HepG2 (cell line): ENCODE measurements at regions not wholly inside any gene's neighbourhood (a gene's known extent, or its start where the extent isn't known, plus 50 kb on each side); places are given as distances from the start of the nearest gene placed in this dataset.
A peak's percentile ranks its signal among the peaks of the same experiment; 100 is the strongest.

Experiments
- ATAC-seq: fragments of 200-7000 bp; cut with Tn5 transposase; 3 replicates; pipeline ENCODE4 v1.9.1; 2020; ENCODE audit warnings: mild to moderate bottlenecking, moderate library complexity
- BruUV-seq: library from RNA; stranded (reverse); fragments of 400-500 nt; replicated peaks from 2 replicates; lab custom pipeline; 2021; lab: Mats Ljungman, UMichigan
- CTCF ChIA-PET: fragments of 300-600 bp; formaldehyde crosslinking; extraction: SDS; loops from one replicate; lab custom pipeline; 2021; ENCODE audit warnings: low total read pairs, inconsistent platforms, low intra/inter-chr PET ratio; lab: Yijun Ruan, JAX
- POLR2A ChIA-PET: fragments of 350-600 bp; sonication (Branson Sonifier 250); formaldehyde crosslinking; loops from one replicate; lab custom pipeline; 2020; ENCODE audit warnings: antibody characterized with exemption, inconsistent platforms; lab: Yijun Ruan, JAX
- DNase-seq: peaks from one replicate; pipeline ENCODE4 v3.0.0-alpha.2; 2015; ENCODE audit warnings: low spot score
- FAIRE-seq: peaks from 3 replicates; lab custom pipeline; 2011; peaks lifted over from hg19 to GRCh38; lab: Jason Lieb, UNC
- H2AFZ ChIP-seq: one replicate; pipeline ENCODE4 v1.6.1; 2011; ENCODE audit warnings: low read length, inconsistent platforms
- H3K27ac ChIP-seq: fragments of 300-600 bp; 3 replicates; pipeline ENCODE4 v1.8.0; 2011; ENCODE audit warnings: mixed run types, mild to moderate bottlenecking, mixed read lengths, low read length, inconsistent platforms; ENCODE audit not compliant: insufficient read depth; ENCODE audit errors: extremely low read length
- H3K27me3 ChIP-seq, 2 experiments: fragments of 200-600 bp in 1 of 2; 2 replicates in 1 of 2; 3 replicates in 1 of 2; pipeline versions ENCODE4 v1.6.0 to v1.8.0; 2011; ENCODE audit warnings: low read length in 2 of 2, mild to moderate bottlenecking in 2 of 2, moderate library complexity in 2 of 2, inconsistent platforms in 1 of 2; ENCODE audit not compliant: insufficient read depth in 2 of 2, control insufficient read depth in 1 of 2
- H3K36me3 ChIP-seq, 2 experiments: fragments of 200-600 bp in 1 of 2; replicated peaks in 1 of 2; 2 replicates in 1 of 2; 3 replicates in 1 of 2; pipeline versions ENCODE4 v1.5.1 to v1.8.0; 2011; ENCODE audit warnings: low read length in 2 of 2, inconsistent platforms in 1 of 2; ENCODE audit not compliant: insufficient read depth in 2 of 2, control insufficient read depth in 1 of 2
- H3K4me1 ChIP-seq: 2 replicates; pipeline ENCODE4 v1.5.1; 2012; ENCODE audit warnings: low read length, inconsistent platforms; ENCODE audit not compliant: insufficient read depth
- H3K4me2 ChIP-seq: 2 replicates; pipeline ENCODE4 v1.6.0; 2011; ENCODE audit warnings: low read depth, low read length, inconsistent platforms
- H3K4me3 ChIP-seq, 3 experiments: fragments of 200-600 bp in 1 of 3; sonication (generic), shearing (Covaris generic) in 1 of 3; replicated peaks in 1 of 3; 2 replicates each; pipeline ENCODE4 v1.5.1; 2011 to 2016; ENCODE audit warnings: low read length in 3 of 3, inconsistent platforms in 2 of 3, low read depth in 2 of 3, mild to moderate bottlenecking in 2 of 3, control low read depth in 1 of 3, mixed read lengths in 1 of 3; ENCODE audit not compliant: insufficient read depth in 1 of 3
- H3K79me2 ChIP-seq: one replicate; pipeline ENCODE4 v1.6.1; 2011; ENCODE audit warnings: low read length, inconsistent platforms; ENCODE audit not compliant: insufficient read depth
- H3K9ac ChIP-seq: 2 replicates; pipeline ENCODE4 v1.6.0; 2011; ENCODE audit warnings: mild to moderate bottlenecking, low read depth, low read length, inconsistent platforms; ENCODE audit not compliant: insufficient read depth
- H3K9me3 ChIP-seq: 2 replicates; pipeline ENCODE4 v1.5.1; 2012; ENCODE audit warnings: mild to moderate bottlenecking, low read length
- H4K20me1 ChIP-seq: 2 replicates; pipeline ENCODE4 v1.6.0; 2011; ENCODE audit warnings: inconsistent platforms, mild to moderate bottlenecking, low read length, moderate library complexity; ENCODE audit not compliant: insufficient read depth
- GATAD1 ChIP-seq: IDR thresholded peaks from 2 replicates; pipeline ENCODE4 v1.6.1; 2016; ENCODE audit warnings: missing genetic modification reagents, missing compliant biosample characterization
- HES4 ChIP-seq: sonication (generic); formaldehyde crosslinking; IDR thresholded peaks from 2 replicates; pipeline ENCODE4 v1.9.0; 2021; ENCODE audit warnings: mild to moderate bottlenecking, missing genetic modification reagents, borderline replicate concordance
- ISX ChIP-seq: sonication (generic); formaldehyde crosslinking; conservative IDR thresholded peaks from 2 replicates; pipeline ENCODE4 v1.5.0; 2020; ENCODE audit warnings: missing genetic modification reagents
- MYPOP ChIP-seq: sonication (generic); formaldehyde crosslinking; IDR thresholded peaks from 2 replicates; pipeline ENCODE4 v1.8.1; 2023; ENCODE audit warnings: mild to moderate bottlenecking, moderate library complexity, missing genetic modification reagents
- NR0B2 ChIP-seq: sonication (generic); formaldehyde crosslinking; IDR thresholded peaks from 2 replicates; pipeline ENCODE4 v1.4.0; 2020; ENCODE audit warnings: mild to moderate bottlenecking, missing genetic modification reagents
- SIN3A ChIP-seq: IDR thresholded peaks from 2 replicates; pipeline ENCODE4 v1.6.1; 2011; ENCODE audit warnings: low read depth, mild to moderate bottlenecking, control low read depth, low read length, borderline replicate concordance
- TEAD2 ChIP-seq: sonication (generic); formaldehyde crosslinking; IDR thresholded peaks from 2 replicates; pipeline ENCODE4 v1.9.0; 2021; ENCODE audit warnings: missing genetic modification reagents
- TERF1 ChIP-seq: sonication (generic); formaldehyde crosslinking; IDR thresholded peaks from 2 replicates; pipeline ENCODE4 v1.8.0; 2022; ENCODE audit warnings: mild to moderate bottlenecking, missing genetic modification reagents, moderate library complexity
- TRIM22 ChIP-seq: fragments of 450-650 bp; IDR thresholded peaks from 2 replicates; pipeline ENCODE4 v1.6.1; 2017
- ZBTB1 ChIP-seq: sonication (generic); formaldehyde crosslinking; IDR thresholded peaks from 2 replicates; pipeline ENCODE4 v1.4.0; 2020; ENCODE audit warnings: missing genetic modification reagents, borderline replicate concordance
- ZBTB44 ChIP-seq: sonication (generic); formaldehyde crosslinking; IDR thresholded peaks from 2 replicates; pipeline ENCODE4 v1.4.0; 2020; ENCODE audit warnings: missing genetic modification reagents
- ZBTB49 ChIP-seq: sonication (generic); formaldehyde crosslinking; IDR thresholded peaks from 2 replicates; pipeline ENCODE4 v1.4.0; 2020; ENCODE audit warnings: missing genetic modification reagents, borderline replicate concordance
- ZNF121 ChIP-seq: sonication (generic); formaldehyde crosslinking; IDR thresholded peaks from 2 replicates; pipeline ENCODE4 v1.5.0; 2020; ENCODE audit warnings: mild to moderate bottlenecking, missing genetic modification reagents
- ZNF331 ChIP-seq: sonication (generic); formaldehyde crosslinking; IDR thresholded peaks from 2 replicates; pipeline ENCODE4 v1.4.0; 2020; ENCODE audit warnings: missing genetic modification reagents
- ZNF580 ChIP-seq: IDR thresholded peaks from 2 replicates; pipeline ENCODE4 v1.6.1; 2016; ENCODE audit warnings: low read depth, borderline replicate concordance
- ZNF737 ChIP-seq: sonication (generic); formaldehyde crosslinking; IDR thresholded peaks from 2 replicates; pipeline ENCODE4 v1.5.0; 2020; ENCODE audit warnings: missing genetic modification reagents, mild to moderate bottlenecking, borderline replicate concordance
- ZNF790 ChIP-seq: sonication (generic); formaldehyde crosslinking; IDR thresholded peaks from 2 replicates; pipeline ENCODE4 v1.8.0; 2022; ENCODE audit warnings: missing genetic modification reagents, mild to moderate bottlenecking, borderline replicate concordance
- in situ Hi-C: cut with HindIII; loops from 2 replicates; pipeline ENCODE4 v1.10.0; 2017; ENCODE audit warnings: low pct_unique_long_range_greater_than_20kb; ENCODE audit not compliant: extremely low pct_ligation_motif_present
- intact Hi-C: fragments of 100-400 bp; cut with micrococcal nuclease; formaldehyde crosslinking; loops from one replicate; pipeline ENCODE4 v1.10.0; 2022; ENCODE audit not compliant: unreplicated experiment

GRCh38 chr2:40820319-40820718 is 368.4 kb upstream of the SLC8A1 start:
- POLR2A ChIA-PET: no interaction called here
- no peaks in the 10 kb centered on the region for H3K36me3 ChIP-seq

More at GRCh38 chr2:40820319-40820718, 368.4 kb upstream of the SLC8A1 start:
- H4K20me1 ChIP-seq: no peaks in the 10 kb centered on the region
- in situ Hi-C loops: no loop called here
- no TSS peak for BruUV-seq
- DNase-seq (no peak), FAIRE-seq (no peak), ATAC-seq (0 out of 3 replicates have a peak, but pooled peaks have one; percentile 35)
- H3K27me3 ChIP-seq: no peaks in the 10 kb centered on the region
- no peak overlapping the region for H3K9ac ChIP-seq
- H3K4me2 ChIP-seq: no peak overlapping the region
- CTCF ChIA-PET: no interaction called here
- H3K27ac ChIP-seq: no peak overlapping the region
- H3K4me3 ChIP-seq: no peak overlapping the region
- intact Hi-C loops: no loop called here
- no peaks in the 10 kb centered on the region for H3K4me1 ChIP-seq
- H3K9me3 ChIP-seq: no peaks in the 10 kb centered on the region
- H3K79me2 ChIP-seq: no peaks in the 10 kb centered on the region
- H2AFZ ChIP-seq: no peak overlapping the region
- no peak for TF ChIP-seq GATAD1
- no peak for TF ChIP-seq ZNF331 (CRISPR knock-in tag)
- no peak for TF ChIP-seq ZNF580 (CRISPR knock-in tag)
- TF ChIP-seq HES4 (CRISPR knock-in tag): no peak
- TF ChIP-seq ZBTB1 (CRISPR knock-in tag): no peak
- TF ChIP-seq ZNF121 (CRISPR knock-in tag): no peak
- TF ChIP-seq SIN3A: no peak
- no peak for TF ChIP-seq TRIM22
- no peak for TF ChIP-seq ZNF790 (CRISPR knock-in tag)
- no peak for TF ChIP-seq TEAD2 (CRISPR knock-in tag)
- no peak for TF ChIP-seq MYPOP (CRISPR knock-in tag)
- TF ChIP-seq ZBTB44 (CRISPR knock-in tag): no peak
- no peak for TF ChIP-seq ISX (CRISPR knock-in tag)
- TF ChIP-seq TERF1 (CRISPR knock-in tag): no peak
- no peak for TF ChIP-seq NR0B2
- TF ChIP-seq ZBTB49 (CRISPR knock-in tag): no peak
- no peak for TF ChIP-seq ZNF737
